Adrenal gland (tissue), 9 donors: ENCODE measurements at regions not wholly inside any gene's neighbourhood (a gene's known extent, or its start where the extent isn't known, plus 50 kb on each side); places are given as distances from the start of the nearest gene placed in this dataset.

Source experiments
- DNase-seq, 7 donors: peaks; one replicate each; pipeline ENCODE4 v3.0.0-alpha.2; 2019 to 2020
- H3K27ac ChIP-seq, 5 donors: fragments of 200-600 bp; sonication (generic) in 4 of 5; 1 replicate in 3 of 5; 2 replicates in 2 of 5; pipeline versions ENCODE4 v1.5.1 to v1.8.0; 2016 to 2020; ENCODE audit warnings: mild to moderate bottlenecking in 1 of 5
- H3K27me3 ChIP-seq: fragments of 200-600 bp; 2 replicates; pipeline ENCODE4 v1.8.0; 2021
- H3K36me3 ChIP-seq, 2 donors: fragments of 200-600 bp; replicated peaks in 1 of 2; 1 replicate in 1 of 2; 2 replicates in 1 of 2; pipeline versions ENCODE4 v1.5.1 to v1.8.0; 2018 to 2022
- H3K4me1 ChIP-seq, 2 donors: fragments of 200-600 bp; replicated peaks in 1 of 2; 1 replicate in 1 of 2; 2 replicates in 1 of 2; pipeline versions ENCODE4 v1.5.1 to v1.8.0; 2018 to 2021
- H3K4me3 ChIP-seq, 4 donors: fragments of 200-600 bp; sonication (generic) in 3 of 4; one replicate each; pipeline ENCODE4 v1.5.1; 2016 to 2018
- H3K9me3 ChIP-seq, 3 donors: fragments of 200-600 bp; sonication (generic) in 1 of 3; replicated peaks in 1 of 3; 1 replicate in 2 of 3; 2 replicates in 1 of 3; pipeline versions ENCODE4 v1.5.1 to v1.8.0; 2016 to 2021
- CTCF ChIP-seq, 6 experiments: fragments of 450-650 bp in 4 of 6; fragments of 200-600 bp in 2 of 6; sonication (generic) in 1 of 6; IDR thresholded peaks; 1 replicate in 5 of 6; 2 replicates in 1 of 6; pipeline versions ENCODE4 v1.5.1 to v1.8.0; 2016 to 2021; ENCODE audit warnings: antibody characterized with exemption in 6 of 6, mild to moderate bottlenecking in 2 of 6, moderate library complexity in 1 of 6
- POLR2A ChIP-seq, 2 donors: fragments of 450-650 bp; IDR thresholded peaks; one replicate each; pipeline ENCODE4 v1.6.1; 2017; ENCODE audit warnings: antibody characterized with exemption in 2 of 2, mild to moderate bottlenecking in 2 of 2, moderate library complexity in 1 of 2
- WGBS, 4 donors: extraction: QIAGEN DNeasy Blood & Tissue Kit in 2 of 4; methylation state at CpG; one replicate each; pipeline versions ENCODE4 v1.1.5 to v1.1.7; 2013 to 2017; 5-methylcytosine and 5-hydroxymethylcytosine counted together
- intact Hi-C, 2 donors: fragments of 100-400 bp; cut with DNase I; formaldehyde crosslinking; loops; one replicate each; pipeline versions ENCODE4 v1.14.1 to v1.15.0; 2022 to 2023
- donor health status: healthy with polysubstance abuse.
- donor health status: Bipolar disorder and iron deficiency.
- donor health status: DM: yes; HTN: yes; CAD: no.
- donor health status: DM: no; HTN: no; CAD: no.
- donor health status: DM: no; HTN: no; CAD: no.

DNA sequence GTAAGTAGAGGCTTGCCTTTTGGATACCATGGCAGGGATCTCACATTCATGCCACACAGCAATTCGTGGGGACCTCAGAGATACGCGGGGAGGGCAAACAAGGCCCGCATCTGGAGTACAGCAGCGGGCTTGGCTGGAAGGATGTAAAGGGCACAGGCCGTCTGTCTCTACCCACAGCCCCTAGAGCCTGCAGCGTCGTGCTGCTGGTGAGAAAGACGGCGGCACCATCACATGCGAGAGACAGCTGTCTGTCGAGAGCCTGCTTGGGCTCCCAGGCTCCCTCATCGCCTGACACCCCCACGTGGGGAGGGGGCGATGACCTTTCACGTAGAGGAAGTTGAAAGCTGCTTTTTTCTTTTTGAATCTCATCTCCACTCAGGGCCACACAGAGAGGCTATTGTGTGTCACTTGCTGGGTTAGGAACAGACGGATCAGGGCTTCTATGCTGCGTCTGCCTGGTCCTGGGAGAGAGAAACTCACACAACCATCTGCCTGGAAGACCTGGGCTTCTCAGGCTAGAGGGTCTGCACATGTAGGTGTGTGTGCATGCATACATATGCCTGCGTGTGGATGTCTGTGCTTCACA lies 134.6 kb upstream of the PPP1R26 start:
- no peaks in the 10 kb centered on the region for H3K36me3 ChIP-seq
- no peak overlapping the region for H3K27ac ChIP-seq
- DNase-seq: no peak
- H3K4me1 ChIP-seq: no peaks in the 10 kb centered on the region
- H3K9me3 ChIP-seq: no peaks in the 10 kb centered on the region
- intact Hi-C loops: loop anchor here (2.0 to 10.0 kb wide), 3 partner anchors 258 to 650 kb away; partner anchors contain the start of gene OLFM1 (in 2 of the 2)
- no peak for TF ChIP-seq POLR2A (IDR thresholded peaks at IDR 0.05)
- no peak for TF ChIP-seq CTCF (IDR thresholded peaks at IDR 0.05)
- WGBS, 4 donors: 55 to 67% (median 60%) methylated on average over 14 to 19 of the region's 19 CpGs
- no peak overlapping the region for H3K4me3 ChIP-seq
- H3K27me3 ChIP-seq: peaks cover 11% of the 10 kb centered on the region

- H3K27me3 ChIP-seq: peaks cover 11% of the 10 kb centered on the region
- H3K4me1 ChIP-seq: no peaks in the 10 kb centered on the region
- TF ChIP-seq POLR2A (IDR thresholded peaks at IDR 0.05): no peak
- no peak for TF ChIP-seq CTCF (IDR thresholded peaks at IDR 0.05)
- no peak for DNase-seq
- no peaks in the 10 kb centered on the region for H3K9me3 ChIP-seq
- H3K4me3 ChIP-seq: no peak overlapping the region
- H3K36me3 ChIP-seq: no peaks in the 10 kb centered on the region
- WGBS, 4 donors: 70 to 78% (median 75%) methylated on average over 20 to 23 of the region's 23 CpGs
- intact Hi-C loops: loop anchor here (2.0 to 10.0 kb wide), 2 partner anchors 259 to 651 kb away; partner anchors contain the start of gene OLFM1 (in 1 of the 2)
- no peak overlapping the region for H3K27ac ChIP-seq
These were observed 133.7 kb upstream of the PPP1R26 start for GRCh38 chr9:135345775-135346433.

DNA sequence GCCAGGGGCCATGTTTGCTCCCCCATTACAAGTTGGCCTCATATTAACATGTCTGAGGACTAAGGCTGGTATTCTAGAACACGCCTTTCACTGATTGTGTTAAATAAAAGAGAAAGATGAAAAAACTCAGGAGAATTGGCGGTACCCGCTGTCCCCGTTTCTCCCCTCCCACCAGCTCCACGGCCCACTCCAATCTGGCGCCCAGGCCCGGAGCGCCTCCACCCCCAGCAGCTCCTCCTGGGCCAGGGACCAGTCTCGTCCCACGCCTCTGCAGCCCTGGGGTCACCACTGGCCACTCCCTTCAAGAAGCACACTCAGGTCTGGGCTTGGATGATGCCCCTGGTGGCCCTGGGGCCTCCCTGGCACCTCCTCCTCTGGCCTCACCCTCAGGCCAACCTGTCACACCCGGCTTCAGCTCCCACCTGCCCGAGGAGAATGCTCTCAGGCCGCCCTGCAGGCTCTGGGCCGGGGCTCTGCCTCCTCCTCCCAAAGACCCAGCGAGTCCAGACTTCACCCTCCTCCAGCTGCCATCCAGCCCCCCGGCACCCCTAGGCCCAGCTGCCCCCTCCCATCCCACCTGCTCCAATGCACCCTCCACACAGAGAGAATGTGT lies 133.0 kb upstream of the PPP1R26 start:
- H3K27me3 ChIP-seq: peaks cover 11% of the 10 kb centered on the region

More for the DNA sequence above, 133.0 kb upstream of the PPP1R26 start:
- intact Hi-C loops: loop anchor here in 1 of 2 donors (10.0 kb wide), 1 partner anchor 652 kb away; no protein-coding TSS in a partner anchor
- no peak for DNase-seq
- 68 to 84% (median 80%) methylated on average over 11 to 16 of the region's 16 CpGs for WGBS, 4 donors
- TF ChIP-seq POLR2A (IDR thresholded peaks at IDR 0.05): no peak
- TF ChIP-seq CTCF (IDR thresholded peaks at IDR 0.05): no peak
- Histone ChIP-seq H3K36me3 (no peaks in the 10 kb centered on the region), H3K4me3 (no peak overlapping the region), H3K27ac (no peak overlapping the region), H3K4me1 (no peaks in the 10 kb centered on the region), H3K9me3 (no peaks in the 10 kb centered on the region)
